GM18508 (cell line): ENCODE measurements at regions not wholly inside any gene's neighbourhood (a gene's known extent, or its start where the extent isn't known, plus 50 kb on each side); places are given as distances from the start of the nearest gene placed in this dataset.
"Not testable (repeated sequence)": the region's sequence is repeated elsewhere in the genome, so short reads cannot be mapped to it uniquely, and the experiment has no call there.

ENCODE experiments used
- ATAC-seq: cut with Tn5 transposase; IDR thresholded peaks from one replicate; pipeline ENCODE4 v1.9.1; 2021; ENCODE audit warnings: moderate number of reproducible peaks; ENCODE audit not compliant: insufficient read depth, unreplicated experiment

DNA sequence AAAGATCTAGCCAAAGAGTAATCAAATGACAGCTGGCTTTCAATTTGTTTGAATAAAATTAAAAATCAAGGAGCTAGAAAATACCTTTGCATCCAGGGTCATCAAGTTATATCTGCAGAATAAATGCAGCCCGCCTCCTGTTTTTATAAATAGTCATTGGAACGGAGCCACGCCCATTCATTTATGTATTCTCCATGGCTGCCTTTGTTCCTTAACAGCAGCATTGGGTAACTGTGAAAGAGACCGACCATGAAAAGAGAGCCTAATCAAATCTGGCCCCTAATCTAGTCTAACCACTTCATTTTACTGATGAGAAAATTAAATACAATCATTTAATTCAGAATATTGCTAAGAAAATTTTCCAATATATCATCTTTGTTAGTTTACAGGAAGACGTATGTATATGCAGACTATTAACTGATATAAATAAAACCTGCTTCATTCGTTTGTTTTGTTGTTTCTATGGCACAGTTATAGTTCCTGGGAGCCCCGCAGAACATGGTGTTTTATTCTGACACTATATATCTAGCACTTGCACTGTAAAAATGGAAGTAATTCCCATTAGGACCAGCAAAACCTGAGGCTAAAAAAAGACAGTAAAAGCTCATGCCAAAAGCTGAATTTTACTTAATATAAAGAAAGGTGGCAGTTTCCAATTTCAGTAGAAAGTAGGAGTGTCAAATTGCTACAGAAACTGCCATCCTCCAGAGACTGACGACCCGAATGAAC lies 111.8 kb upstream of the PALMD start:
- no peak for ATAC-seq

GRCh38 chr1:99534638-99534930 lies 111.3 kb upstream of the PALMD start:
- no peak for ATAC-seq

GRCh38 chr1:99535470-99536164 lies 110.3 kb upstream of the PALMD start:
- ATAC-seq = no peak

DNA sequence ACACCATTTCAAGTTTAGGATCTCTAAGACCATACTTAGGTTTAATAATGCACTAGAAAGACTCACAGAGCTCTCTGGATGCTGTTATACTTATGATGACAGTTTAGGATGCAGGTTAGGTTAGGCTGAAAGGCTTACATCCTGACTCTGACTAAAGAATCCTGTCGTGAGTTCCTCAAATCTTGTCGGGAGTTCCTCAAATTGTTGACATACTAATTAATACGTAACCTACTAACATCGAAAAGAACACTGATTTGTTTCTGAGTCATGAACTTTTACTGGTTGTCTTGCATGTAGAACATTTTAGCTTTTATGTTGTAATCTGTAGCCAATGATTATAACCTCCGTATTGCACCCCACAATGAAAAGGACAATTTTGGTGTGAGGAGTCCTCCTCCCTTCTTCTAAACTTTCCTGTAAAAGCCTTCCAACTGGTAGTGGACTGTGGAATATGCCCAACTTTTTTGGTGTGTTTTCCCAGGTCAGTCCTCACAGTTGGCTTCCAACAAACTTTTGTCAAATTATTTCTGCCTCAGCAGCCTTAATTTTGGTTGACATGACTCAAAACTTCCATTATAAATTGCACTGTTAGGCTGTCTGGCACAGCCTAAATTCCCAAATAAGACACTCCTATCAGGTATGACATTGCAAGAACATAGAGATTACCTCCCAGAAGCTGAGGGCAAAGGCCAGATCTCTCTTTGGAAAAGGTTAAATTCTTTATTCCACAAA lies 107.9 kb upstream of the PALMD start:
- ATAC-seq = no peak

- ATAC-seq = no peak
These were observed 107.3 kb upstream of the PALMD start for GRCh38 chr1:99538618-99538956.

DNA sequence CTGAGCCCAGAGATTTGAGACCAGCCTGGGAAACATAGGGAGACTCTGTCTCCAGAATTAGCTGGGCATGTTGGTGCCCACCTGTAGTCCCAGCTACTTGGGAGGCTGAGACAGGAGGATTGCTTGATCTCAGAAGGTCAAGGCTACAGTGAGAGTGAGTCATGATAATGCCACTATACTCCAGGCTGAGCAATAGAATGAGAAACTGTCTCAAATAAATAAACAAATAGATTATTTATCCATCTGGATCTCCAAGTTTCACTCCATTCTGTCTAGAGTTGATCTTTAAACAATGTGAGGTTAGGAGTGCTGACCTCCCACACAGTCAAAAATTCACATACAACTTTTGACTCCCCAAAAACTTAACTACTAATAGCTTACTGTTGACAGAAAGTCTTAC lies 106.8 kb upstream of the PALMD start:
- no peak for ATAC-seq

DNA sequence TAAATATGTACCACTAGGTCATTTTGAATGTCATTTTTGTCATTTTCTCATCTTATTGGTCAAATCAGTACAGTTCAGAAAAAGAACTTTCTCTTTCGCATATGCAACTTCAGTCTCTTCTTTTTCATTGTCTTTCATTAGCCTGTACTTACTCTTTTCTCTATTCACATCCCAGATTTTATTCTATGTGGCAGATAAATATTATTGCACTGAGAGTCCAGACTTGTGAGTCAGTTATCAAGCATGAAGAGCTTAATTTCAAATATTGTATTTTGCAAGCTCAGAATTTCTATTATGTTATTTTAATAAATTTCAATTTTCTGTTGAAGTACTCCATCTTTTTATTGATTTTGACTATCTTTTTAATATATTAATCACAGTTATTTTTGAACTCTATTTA lies 105.2 kb upstream of the PALMD start:
- no peak for ATAC-seq

- no peak for ATAC-seq
These were observed 101.6 kb upstream of the PALMD start for GRCh38 chr1:99544328-99544727.

GRCh38 chr1:99546432-99547416 lies 99.2 kb upstream of the PALMD start:
- no peak for ATAC-seq

GRCh38 chr1:99548943-99549605 lies 96.8 kb upstream of the PALMD start:
- ATAC-seq = no peak

DNA sequence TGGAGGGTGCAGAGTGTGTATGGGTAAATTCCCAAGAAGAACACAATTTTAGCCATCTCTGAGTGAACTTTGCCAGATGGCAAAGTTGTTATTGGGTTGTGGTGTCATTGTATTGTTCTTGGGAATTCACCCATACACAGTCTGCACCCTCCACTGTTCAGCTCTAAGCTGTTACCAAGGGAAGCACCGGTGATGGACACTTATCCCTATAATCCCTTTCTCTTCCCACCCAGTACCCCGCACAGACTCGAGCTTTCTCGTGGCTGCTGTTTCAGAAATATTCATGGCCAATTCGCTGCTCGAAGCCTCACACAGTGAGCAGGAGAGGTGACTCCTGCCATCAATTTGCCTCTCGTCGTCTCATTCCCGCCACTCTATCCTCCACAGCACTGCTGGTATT lies 95.7 kb upstream of the PALMD start:
- ATAC-seq = no peak

DNA sequence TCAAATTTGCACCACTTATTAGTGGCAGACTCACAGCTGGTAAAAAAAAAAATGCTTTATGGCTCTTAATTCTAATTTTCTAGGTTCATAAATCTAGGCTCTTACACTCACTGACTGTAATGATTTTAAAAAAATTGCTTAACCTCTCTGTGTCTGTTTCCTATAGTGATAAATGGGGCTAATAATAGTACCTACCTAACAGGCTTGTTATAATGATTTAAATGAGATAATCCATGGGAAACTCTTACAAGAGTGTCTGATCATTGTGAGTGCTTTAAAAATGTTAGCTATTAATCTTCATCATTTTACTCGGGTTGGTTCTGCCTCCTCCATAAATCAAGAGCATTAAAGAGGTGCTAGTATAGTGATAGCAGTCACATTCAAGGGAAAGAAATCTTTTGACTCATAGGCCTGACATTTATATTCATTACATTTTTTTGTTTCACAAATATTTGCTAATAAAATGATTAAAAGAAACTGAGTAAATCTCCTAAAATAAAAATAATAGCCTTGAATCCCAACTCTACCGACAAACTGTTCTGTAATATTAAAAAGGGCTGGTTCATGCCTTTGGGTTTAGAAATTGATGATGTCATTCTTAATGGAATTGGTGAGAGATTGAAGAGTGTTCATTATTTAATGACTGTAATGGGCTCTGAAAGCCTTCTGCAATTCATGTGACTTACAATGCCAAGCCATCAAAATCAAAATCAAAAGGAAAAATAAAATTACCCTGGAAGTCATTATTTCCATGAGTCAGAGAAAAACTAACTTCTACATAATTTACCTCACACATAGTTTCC lies 93.9 kb upstream of the PALMD start:
- no peak for ATAC-seq

DNA sequence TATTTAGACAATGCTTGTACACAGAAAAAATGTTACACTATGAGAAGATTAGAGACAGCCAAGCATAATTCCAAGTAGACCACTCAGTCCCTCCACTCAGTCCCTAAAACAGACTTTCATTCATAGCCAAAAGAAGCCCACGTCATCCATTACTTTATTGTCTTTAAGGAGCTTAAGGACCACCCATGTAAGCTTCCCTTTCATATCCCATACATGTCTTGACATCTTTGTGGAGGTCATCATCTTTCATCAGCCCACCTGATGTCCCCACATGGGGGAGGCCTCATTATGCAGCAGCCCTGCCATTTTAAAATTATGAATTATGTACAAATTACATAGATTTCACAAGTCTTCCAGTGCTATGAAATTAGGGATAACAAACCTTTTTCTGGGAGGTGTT lies 92.6 kb upstream of the PALMD start:
- no peak for ATAC-seq

GRCh38 chr1:99553819-99554218 lies 92.1 kb upstream of the PALMD start:
- not testable (repeated sequence) for ATAC-seq

DNA sequence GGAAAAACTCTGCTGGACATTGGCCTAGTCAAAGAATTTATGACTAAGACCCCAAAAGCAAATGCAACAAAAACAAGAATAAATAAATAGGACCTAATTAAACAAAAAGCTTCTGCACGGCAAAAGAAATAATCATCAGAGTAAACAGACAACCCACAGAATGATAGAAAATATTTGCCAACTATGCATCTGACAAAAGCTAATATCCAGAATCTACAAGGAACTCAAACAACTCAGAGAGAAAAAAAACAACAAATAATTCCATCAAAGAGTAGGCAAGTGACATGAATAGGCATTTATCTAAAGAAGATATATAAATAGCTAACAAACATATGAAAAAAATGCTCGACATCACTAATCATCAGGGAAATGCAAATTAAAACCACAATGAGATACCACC lies 91.2 kb upstream of the PALMD start:
- no peak for ATAC-seq

DNA sequence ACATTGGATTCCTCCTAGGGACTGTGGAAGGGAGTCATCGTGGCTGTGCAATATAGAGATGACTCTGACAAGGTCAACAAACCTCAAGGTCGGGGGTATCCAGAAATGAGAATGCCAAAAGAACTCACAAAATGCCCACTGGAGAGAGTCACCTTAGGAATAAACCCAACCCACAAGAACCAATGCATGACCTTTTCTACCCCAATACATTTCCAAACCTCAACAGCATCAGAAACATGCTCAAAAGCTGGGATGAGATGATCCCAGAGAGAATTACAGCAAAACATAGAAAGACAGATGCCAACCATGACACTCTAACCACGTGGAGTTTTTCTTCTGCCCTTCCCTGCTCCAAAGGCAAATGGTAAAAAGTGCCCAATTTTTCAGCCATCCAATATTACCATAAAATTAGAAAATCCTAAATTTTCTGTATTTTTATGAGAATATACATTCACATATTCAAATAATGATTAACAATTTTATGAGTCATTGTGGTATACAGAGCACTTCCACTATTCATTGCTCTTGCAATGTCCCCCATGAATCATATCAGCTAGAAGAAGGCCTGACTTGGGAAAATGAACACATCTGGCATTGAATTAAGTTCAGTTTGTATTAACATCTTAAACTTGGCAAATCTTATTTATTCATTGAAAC lies 88.2 kb upstream of the PALMD start:
- ATAC-seq = peak; percentile 75

GRCh38 chr1:99559166-99559565 lies 86.7 kb upstream of the PALMD start:
- ATAC-seq = no peak

DNA sequence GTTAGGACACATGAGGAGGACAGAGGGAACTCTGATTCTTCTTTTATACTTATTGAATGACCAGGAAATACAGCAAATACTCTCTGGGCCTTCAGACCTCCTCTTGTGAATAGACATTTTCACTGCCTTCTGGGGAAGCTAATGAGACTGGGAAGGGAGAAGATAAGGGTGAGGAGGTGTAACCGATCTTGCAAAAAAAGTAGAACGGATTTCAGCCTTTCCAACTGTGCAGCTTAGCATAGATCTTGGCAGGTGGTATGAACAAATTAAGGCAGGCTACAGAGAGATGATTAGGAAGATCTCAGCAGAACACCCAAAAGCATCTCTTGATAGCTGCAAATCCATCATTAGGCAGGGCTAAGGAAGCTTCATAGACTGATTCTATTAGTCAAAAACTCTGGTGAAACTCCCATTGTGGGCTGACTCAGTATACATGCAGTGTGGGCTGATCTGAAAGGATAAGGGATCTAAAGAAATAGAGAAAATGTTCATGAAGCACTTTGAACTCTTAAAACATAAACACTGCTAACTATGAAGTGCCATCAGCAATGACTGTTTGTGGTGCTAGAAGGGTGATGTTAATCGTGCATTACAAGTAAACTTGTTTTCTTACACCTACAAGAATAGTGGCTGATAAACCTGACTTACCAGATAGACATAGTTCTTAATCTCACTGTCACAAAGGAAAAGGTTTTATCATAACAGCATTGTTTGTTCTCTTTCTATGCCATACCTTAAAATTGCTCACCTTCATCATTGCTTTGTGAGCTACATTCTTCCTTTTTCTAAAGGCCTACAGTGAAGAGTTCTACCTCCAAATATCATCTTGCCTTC lies 85.5 kb upstream of the PALMD start:
- no peak for ATAC-seq
